NCI-H128 (cell line): ENCODE measurements at regions not wholly inside any gene's neighbourhood (a gene's known extent, or its start where the extent isn't known, plus 50 kb on each side); places are given as distances from the start of the nearest gene placed in this dataset.

Experiments
- DNase-seq: peaks from one replicate; lab custom pipeline; 2025; ENCODE audit not compliant: unreplicated experiment; lab: John Stamatoyannopoulos, UW

- no peak for DNase-seq
Measured at GRCh38 chr6:95240514-95240913, 336.8 kb upstream of the MANEA start.

- DNase-seq, result no peak
Measured at GRCh38 chr6:95242560-95242959, 334.8 kb upstream of the MANEA start.

GRCh38 chr6:95243053-95243452 is 334.3 kb upstream of the MANEA start:
- no peak for DNase-seq

GRCh38 chr6:95244751-95245150 is 332.6 kb upstream of the MANEA start:
- no peak for DNase-seq

- no peak for DNase-seq
Measured at GRCh38 chr6:95248499-95248898, 328.8 kb upstream of the MANEA start.

GRCh38 chr6:95249175-95249574 is 328.2 kb upstream of the MANEA start:
- no peak for DNase-seq

- DNase-seq, result no peak
Measured at GRCh38 chr6:95249661-95250060, 327.7 kb upstream of the MANEA start.

GRCh38 chr6:95263840-95264239 is 313.5 kb upstream of the MANEA start:
- DNase-seq, result no peak

- no peak for DNase-seq
Measured at GRCh38 chr6:95266537-95267258, 310.6 kb upstream of the MANEA start.

GRCh38 chr6:95274686-95275235 is 302.6 kb upstream of the MANEA start:
- DNase-seq, result no peak

- no peak for DNase-seq
Measured at GRCh38 chr6:95279616-95280015, 297.7 kb upstream of the MANEA start.

GRCh38 chr6:95280686-95281273 is 296.6 kb upstream of the MANEA start:
- no peak for DNase-seq

GRCh38 chr6:95285881-95286280 is 291.5 kb upstream of the MANEA start:
- DNase-seq, result no peak

GRCh38 chr6:95286874-95287273 is 290.5 kb upstream of the MANEA start:
- no peak for DNase-seq

- DNase-seq, result no peak
Measured at GRCh38 chr6:95288251-95288650, 289.1 kb upstream of the MANEA start.

- no peak for DNase-seq
Measured at GRCh38 chr6:95292011-95292410, 285.3 kb upstream of the MANEA start.

- DNase-seq, result no peak
Measured at GRCh38 chr6:95293257-95293656, 284.1 kb upstream of the MANEA start.

GRCh38 chr6:95294043-95294442 is 283.3 kb upstream of the MANEA start:
- no peak for DNase-seq

GRCh38 chr6:95309545-95309944 is 267.8 kb upstream of the MANEA start:
- DNase-seq, result no peak

GRCh38 chr6:95318137-95318536 is 259.2 kb upstream of the MANEA start:
- no peak for DNase-seq

- DNase-seq, result no peak
Measured at GRCh38 chr6:95321126-95321525, 256.2 kb upstream of the MANEA start.

GRCh38 chr6:95325916-95326315 is 251.4 kb upstream of the MANEA start:
- DNase-seq, result no peak

- DNase-seq, result no peak
Measured at GRCh38 chr6:95328231-95328630, 249.1 kb upstream of the MANEA start.
